CD4-positive, CD25-positive, alpha-beta regulatory T cell (primary cell): ENCODE measurements at regions not wholly inside any gene's neighbourhood (a gene's known extent, or its start where the extent isn't known, plus 50 kb on each side); places are given as distances from the start of the nearest gene placed in this dataset.

ENCODE experiments used
- ATAC-seq, 2 donors: fragments of 150-1000 bp; cut with Tn5 transposase; one replicate each; pipeline ENCODE4 v1.10.0; 2021; ENCODE audit warnings: low read depth in 2 of 2, moderate number of reproducible peaks in 2 of 2, moderate library complexity in 1 of 2
- DNase-seq, 3 donors: peaks; one replicate each; pipeline versions ENCODE4 v3.0.0 to v3.0.0-alpha.2; 2012 to 2022; ENCODE audit warnings: mixed read lengths in 1 of 3
- H3K27ac ChIP-seq: one replicate; pipeline ENCODE4 v1.7.0; 2013; ENCODE audit warnings: mild to moderate bottlenecking, low read length; ENCODE audit not compliant: insufficient read depth, poor library complexity, severe bottlenecking
- H3K27me3 ChIP-seq: one replicate; pipeline ENCODE4 v1.7.0; 2013; ENCODE audit warnings: low read length; ENCODE audit not compliant: control insufficient read depth, insufficient read depth
- H3K36me3 ChIP-seq: one replicate; pipeline ENCODE4 v1.7.0; 2013; ENCODE audit warnings: mild to moderate bottlenecking, low read length, moderate library complexity; ENCODE audit not compliant: control insufficient read depth, insufficient read depth
- H3K4me1 ChIP-seq: 2 replicates; pipeline ENCODE4 v1.7.0; 2013; ENCODE audit warnings: mild to moderate bottlenecking, low read length; ENCODE audit not compliant: insufficient read depth, control insufficient read depth, poor library complexity, severe bottlenecking
- H3K4me3 ChIP-seq: one replicate; pipeline ENCODE4 v1.7.0; 2013; ENCODE audit warnings: low read depth, mild to moderate bottlenecking, low read length, moderate library complexity
- H3K9me3 ChIP-seq, 2 experiments: 1 replicate in 1 of 2; 2 replicates in 1 of 2; pipeline ENCODE4 v1.7.0; 2013; ENCODE audit warnings: low read length in 2 of 2, mild to moderate bottlenecking in 1 of 2, moderate library complexity in 1 of 2; ENCODE audit not compliant: control insufficient read depth in 2 of 2
- H3K27ac Mint-ChIP-seq, 3 donors: one replicate each; pipeline ENCODE4 v1.8.0; 2020 to 2022; ENCODE audit warnings: mild to moderate bottlenecking in 3 of 3, mixed read lengths in 3 of 3, moderate library complexity in 2 of 3
- H3K27me3 Mint-ChIP-seq: one replicate; pipeline ENCODE4 v1.8.0; 2022; ENCODE audit warnings: mild to moderate bottlenecking, mixed read lengths
- H3K36me3 Mint-ChIP-seq: one replicate; pipeline ENCODE4 v1.8.0; 2020; ENCODE audit warnings: mixed read lengths
- H3K4me1 Mint-ChIP-seq, 4 donors: one replicate each; pipeline ENCODE4 v1.8.0; 2020 to 2022; ENCODE audit warnings: mixed read lengths in 4 of 4, mild to moderate bottlenecking in 1 of 4
- H3K4me3 Mint-ChIP-seq, 4 donors: one replicate each; pipeline ENCODE4 v1.8.0; 2020 to 2022; ENCODE audit warnings: mild to moderate bottlenecking in 4 of 4, mixed read lengths in 4 of 4, moderate library complexity in 3 of 4
- H3K9me3 Mint-ChIP-seq, 7 donors: one replicate each; pipeline ENCODE4 v1.8.0; 2020 to 2022; ENCODE audit warnings: mixed read lengths in 7 of 7, mild to moderate bottlenecking in 3 of 7, moderate library complexity in 2 of 7

- no peak for ATAC-seq
These were observed 333.3 kb upstream of the DDX53 start for GRCh38 chrX:22666441-22666840.

GRCh38 chrX:22674932-22675331 lies 324.8 kb upstream of the DDX53 start:
- Mint-ChIP-seq H3K36me3 (no peaks in the 10 kb centered on the region), H3K4me3 (no peak overlapping the region)

More at GRCh38 chrX:22666441-22666840, 333.3 kb upstream of the DDX53 start:
- H3K4me1 Mint-ChIP-seq, result no peaks in the 10 kb centered on the region
- Histone ChIP-seq H3K36me3 (no peaks in the 10 kb centered on the region), H3K27me3 (no peaks in the 10 kb centered on the region), H3K4me3 (no peak overlapping the region), H3K4me1 (no peaks in the 10 kb centered on the region), H3K27ac (no peak overlapping the region), H3K9me3 (no peaks in the 10 kb centered on the region)
- no peaks in the 10 kb centered on the region for H3K27me3 Mint-ChIP-seq
- no peak overlapping the region for H3K4me3 Mint-ChIP-seq
- no peaks in the 10 kb centered on the region for H3K36me3 Mint-ChIP-seq
- DNase-seq, result peak in 1 of 3 donors; percentile 4
- H3K9me3 Mint-ChIP-seq, result peaks cover 0 to 4% (median 0%) of the 10 kb centered on the region in 7 donors
- H3K27ac Mint-ChIP-seq, result no peak overlapping the region

GRCh38 chrX:22686138-22686541 lies 313.6 kb upstream of the DDX53 start:
- no peaks in the 10 kb centered on the region for H3K27me3 ChIP-seq
- peaks cover 0 to 7% (median 0%) of the 10 kb centered on the region in 7 donors for H3K9me3 Mint-ChIP-seq
- H3K9me3 ChIP-seq, result no peaks in the 10 kb centered on the region
- H3K27me3 Mint-ChIP-seq, result no peaks in the 10 kb centered on the region
- H3K36me3 ChIP-seq, result no peaks in the 10 kb centered on the region
- H3K4me3 ChIP-seq, result no peak overlapping the region
- no peaks in the 10 kb centered on the region for H3K4me1 Mint-ChIP-seq
- no peak overlapping the region for H3K27ac Mint-ChIP-seq
- no peak overlapping the region for H3K4me3 Mint-ChIP-seq
- ATAC-seq (no peak), DNase-seq (no peak)
- H3K4me1 ChIP-seq, result no peaks in the 10 kb centered on the region
- H3K27ac ChIP-seq, result no peak overlapping the region
- H3K36me3 Mint-ChIP-seq, result no peaks in the 10 kb centered on the region

More at GRCh38 chrX:22674932-22675331, 324.8 kb upstream of the DDX53 start:
- Mint-ChIP-seq H3K27me3 (no peaks in the 10 kb centered on the region), H3K4me1 (no peaks in the 10 kb centered on the region), H3K9me3 (peaks cover 0 to 5% (median 0%) of the 10 kb centered on the region in 7 donors), H3K27ac (no peak overlapping the region)
- no peak overlapping the region for H3K4me3 ChIP-seq
- no peaks in the 10 kb centered on the region for H3K4me1 ChIP-seq
- H3K27ac ChIP-seq, result no peak overlapping the region
- DNase-seq (no peak), ATAC-seq (no peak)
- H3K9me3 ChIP-seq, result no peaks in the 10 kb centered on the region
- no peaks in the 10 kb centered on the region for H3K36me3 ChIP-seq
- H3K27me3 ChIP-seq, result no peaks in the 10 kb centered on the region

DNA sequence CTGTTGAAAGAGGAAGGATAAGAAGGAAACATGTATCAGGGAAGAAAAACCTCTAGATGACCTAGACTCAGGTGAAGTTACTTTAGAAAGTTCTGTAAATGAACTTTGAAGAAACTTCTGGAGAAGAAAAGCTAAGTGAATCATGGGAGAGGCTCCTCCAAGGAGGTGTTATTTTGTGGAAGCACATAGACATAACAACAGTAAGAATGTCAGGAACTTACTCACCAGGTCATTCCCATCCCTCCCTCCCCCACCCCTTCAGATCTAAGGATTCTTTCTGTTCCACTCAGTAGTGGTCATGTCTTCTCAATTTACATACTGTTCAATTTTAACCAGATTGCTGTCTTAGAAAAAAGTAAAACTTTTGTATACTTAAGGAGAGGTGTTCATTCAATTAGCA lies 310.5 kb upstream of the DDX53 start:
- no peak for DNase-seq
- H3K4me1 ChIP-seq, result no peaks in the 10 kb centered on the region
- no peaks in the 10 kb centered on the region for H3K36me3 ChIP-seq
- H3K4me3 Mint-ChIP-seq, result no peak overlapping the region
- no peak for ATAC-seq
- H3K4me3 ChIP-seq, result no peak overlapping the region
- no peak overlapping the region for H3K27ac Mint-ChIP-seq
- H3K4me1 Mint-ChIP-seq, result no peaks in the 10 kb centered on the region
- no peaks in the 10 kb centered on the region for H3K9me3 ChIP-seq
- H3K27ac ChIP-seq, result no peak overlapping the region
- H3K27me3 Mint-ChIP-seq, result no peaks in the 10 kb centered on the region
- H3K36me3 Mint-ChIP-seq, result no peaks in the 10 kb centered on the region
- no peaks in the 10 kb centered on the region for H3K27me3 ChIP-seq
- peaks cover 0 to 4% (median 0%) of the 10 kb centered on the region in 7 donors for H3K9me3 Mint-ChIP-seq

GRCh38 chrX:22690116-22690515 lies 309.6 kb upstream of the DDX53 start:
- H3K9me3 Mint-ChIP-seq, result peaks cover 0 to 4% (median 0%) of the 10 kb centered on the region in 7 donors
- no peak overlapping the region for H3K27ac Mint-ChIP-seq
- Histone ChIP-seq H3K36me3 (no peaks in the 10 kb centered on the region), H3K9me3 (no peaks in the 10 kb centered on the region), H3K4me3 (no peak overlapping the region), H3K4me1 (no peaks in the 10 kb centered on the region), H3K27me3 (no peaks in the 10 kb centered on the region), H3K27ac (no peak overlapping the region)
- H3K27me3 Mint-ChIP-seq, result no peaks in the 10 kb centered on the region
- no peak for DNase-seq
- ATAC-seq, result no peak
- no peaks in the 10 kb centered on the region for H3K36me3 Mint-ChIP-seq
- no peaks in the 10 kb centered on the region for H3K4me1 Mint-ChIP-seq
- no peak overlapping the region for H3K4me3 Mint-ChIP-seq

GRCh38 chrX:22691966-22692565 lies 307.7 kb upstream of the DDX53 start:
- DNase-seq, result no peak

DNA sequence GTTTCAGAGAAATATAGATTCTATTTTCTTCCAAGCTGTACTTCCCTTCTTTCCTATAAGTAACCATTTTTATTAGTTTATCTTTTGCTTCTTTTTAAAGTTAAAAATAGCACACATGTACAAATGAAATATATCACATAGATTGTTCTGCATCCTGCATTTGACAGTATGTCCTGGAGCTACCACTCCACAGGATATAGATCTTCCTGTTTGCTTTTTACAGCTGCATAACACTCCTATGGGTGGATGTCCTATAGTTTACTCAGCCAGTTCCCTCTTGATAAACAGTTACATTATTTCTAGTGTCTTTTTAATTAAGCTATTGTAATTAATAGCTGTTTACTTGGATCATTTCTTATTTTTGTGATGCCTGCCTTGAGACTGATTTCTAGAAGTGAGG lies 301.6 kb upstream of the DDX53 start:
- H3K4me3 Mint-ChIP-seq, result no peak overlapping the region
- no peak overlapping the region for H3K27ac Mint-ChIP-seq
- no peaks in the 10 kb centered on the region for H3K36me3 ChIP-seq
- no peaks in the 10 kb centered on the region for H3K4me1 ChIP-seq
- H3K27me3 ChIP-seq, result no peaks in the 10 kb centered on the region
- ATAC-seq (no peak), DNase-seq (no peak)
- no peaks in the 10 kb centered on the region for H3K27me3 Mint-ChIP-seq
- no peak overlapping the region for H3K27ac ChIP-seq
- H3K9me3 ChIP-seq, result no peaks in the 10 kb centered on the region
- no peak overlapping the region for H3K4me3 ChIP-seq
- H3K4me1 Mint-ChIP-seq, result no peaks in the 10 kb centered on the region
- no peaks in the 10 kb centered on the region for H3K36me3 Mint-ChIP-seq
- peaks cover 0 to 1% (median 0%) of the 10 kb centered on the region in 7 donors for H3K9me3 Mint-ChIP-seq

More at GRCh38 chrX:22691966-22692565, 307.7 kb upstream of the DDX53 start:
- H3K36me3 Mint-ChIP-seq, result no peaks in the 10 kb centered on the region
- H3K9me3 ChIP-seq, result no peaks in the 10 kb centered on the region
- H3K4me1 Mint-ChIP-seq, result no peaks in the 10 kb centered on the region
- no peak overlapping the region for H3K4me3 Mint-ChIP-seq
- ATAC-seq, result no peak
- peaks cover 0 to 4% (median 0%) of the 10 kb centered on the region in 7 donors for H3K9me3 Mint-ChIP-seq
- H3K27ac ChIP-seq, result no peak overlapping the region
- no peaks in the 10 kb centered on the region for H3K4me1 ChIP-seq
- H3K27ac Mint-ChIP-seq, result no peak overlapping the region
- H3K27me3 Mint-ChIP-seq, result no peaks in the 10 kb centered on the region
- no peaks in the 10 kb centered on the region for H3K36me3 ChIP-seq
- no peaks in the 10 kb centered on the region for H3K27me3 ChIP-seq
- H3K4me3 ChIP-seq, result no peak overlapping the region

DNA sequence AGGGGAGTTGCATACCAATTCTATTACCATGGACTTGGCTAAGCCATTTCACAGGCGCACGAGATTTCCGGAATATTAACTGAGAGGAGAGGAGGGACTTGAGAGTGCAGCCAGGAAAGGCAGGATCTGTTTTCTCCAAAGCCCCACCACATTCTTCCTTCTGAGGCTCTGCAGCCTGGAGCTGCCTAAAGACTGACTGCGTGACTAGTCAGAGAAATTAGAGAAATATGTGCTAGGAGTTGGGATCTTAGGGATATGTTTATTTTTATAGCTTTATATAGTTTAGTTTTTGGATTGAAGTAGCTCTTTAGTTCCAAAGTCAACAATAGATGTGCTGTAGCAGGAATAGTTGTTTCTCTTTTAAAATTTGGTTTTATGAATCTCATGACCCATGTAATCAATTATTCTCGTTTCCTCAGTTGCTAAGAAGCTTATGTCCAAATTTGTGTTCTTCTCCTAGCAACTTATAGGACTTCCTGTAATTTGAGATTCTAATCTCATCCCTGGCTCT lies 300.1 kb upstream of the DDX53 start:
- no peak overlapping the region for H3K4me3 Mint-ChIP-seq

More for the DNA sequence above, 300.1 kb upstream of the DDX53 start:
- Histone ChIP-seq H3K9me3 (no peaks in the 10 kb centered on the region), H3K27ac (no peak overlapping the region), H3K36me3 (no peaks in the 10 kb centered on the region), H3K4me1 (no peaks in the 10 kb centered on the region), H3K4me3 (no peak overlapping the region), H3K27me3 (no peaks in the 10 kb centered on the region)
- Mint-ChIP-seq H3K4me1 (no peaks in the 10 kb centered on the region), H3K9me3 (peaks cover 0 to 2% (median 0%) of the 10 kb centered on the region in 7 donors), H3K27ac (no peak overlapping the region), H3K27me3 (no peaks in the 10 kb centered on the region), H3K36me3 (no peaks in the 10 kb centered on the region)
- ATAC-seq (no peak), DNase-seq (no peak)
